ENCODE measurements at regions not wholly inside any gene's neighbourhood (a gene's known extent, or its start where the extent isn't known, plus 50 kb on each side); places are given as distances from the start of the nearest gene placed in this dataset.
"Not testable (repeated sequence)": the region's sequence is repeated elsewhere in the genome, so short reads cannot be mapped to it uniquely, and the experiment has no call there.

DNA sequence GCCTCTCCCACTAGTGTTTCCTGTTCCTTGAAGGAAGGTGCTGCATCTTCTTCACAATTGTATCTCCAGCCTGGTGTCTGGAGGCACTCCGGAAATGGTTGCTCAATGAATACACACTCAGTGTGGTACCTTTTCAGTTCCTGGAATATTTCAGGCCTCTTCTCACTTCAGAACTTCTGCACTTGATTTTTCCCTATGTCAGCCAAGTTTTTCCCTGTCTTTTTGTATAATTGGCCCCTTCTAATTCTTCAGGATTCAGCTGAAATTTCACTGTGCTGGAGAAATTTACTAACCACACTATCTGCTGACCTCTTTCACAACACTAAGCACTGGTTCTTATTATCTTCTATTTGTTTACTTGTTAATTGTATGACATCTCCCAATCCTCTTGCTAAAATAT, 61.2 kb upstream of the MAP10 start:
- H3K9ac ChIP-seq (ENCODE audit: low read depth in 2 of 2, low read length in 2 of 2) = no peak overlapping the region
- no peak for TF ChIP-seq CTCF (IDR thresholded peaks at IDR 0.05)
- intact Hi-C loops (cut with DNase I) = no loop called here
- H3K4me1 ChIP-seq = no peaks in the 10 kb centered on the region
- no peak for DNase-seq
- no peak overlapping the region for H3K27ac ChIP-seq
- H3K36me3 ChIP-seq = no peaks in the 10 kb centered on the region
- H3K27me3 ChIP-seq = no peaks in the 10 kb centered on the region
- H3K9me3 ChIP-seq = no peaks in the 10 kb centered on the region
- H3K4me3 ChIP-seq = no peak overlapping the region

- H3K9ac ChIP-seq (ENCODE audit: low read depth in 2 of 2, low read length in 2 of 2) = no peak overlapping the region
- intact Hi-C loops (cut with DNase I) = no loop called here
- no peak for TF ChIP-seq CTCF (IDR thresholded peaks at IDR 0.05)
- H3K4me1 ChIP-seq = no peaks in the 10 kb centered on the region
- H3K27ac ChIP-seq = no peak overlapping the region
- H3K9me3 ChIP-seq = no peaks in the 10 kb centered on the region
- H3K36me3 ChIP-seq = no peaks in the 10 kb centered on the region
- no peak for DNase-seq
- no peak overlapping the region for H3K4me3 ChIP-seq
- no peaks in the 10 kb centered on the region for H3K27me3 ChIP-seq
Observed at GRCh38 chr1:232744847-232745246, 60.4 kb upstream of the MAP10 start.

DNA sequence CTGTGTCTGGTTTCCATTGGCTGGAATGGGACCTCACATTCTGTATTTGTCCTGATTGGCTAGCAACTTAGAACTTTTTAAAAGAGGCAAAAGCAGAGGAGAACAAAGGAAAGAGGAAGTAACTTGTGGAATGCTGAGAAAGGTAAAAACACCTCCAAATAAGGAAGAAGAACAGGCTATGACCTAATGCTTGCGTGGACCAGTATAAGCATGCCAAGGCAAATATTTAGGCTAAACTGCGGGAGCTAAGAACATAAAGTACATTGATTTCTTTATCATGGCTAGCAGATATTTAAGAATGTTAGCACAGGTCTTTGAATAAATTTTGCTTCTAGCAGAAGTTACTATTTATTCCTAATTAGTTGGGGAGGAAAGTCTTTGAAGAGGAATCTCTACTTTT, 59.5 kb upstream of the MAP10 start:
- intact Hi-C loops (cut with DNase I); H3K27me3 ChIP-seq: not testable (repeated sequence)

GRCh38 chr1:232748910-232749368, 56.3 kb upstream of the MAP10 start:
- Histone ChIP-seq H3K27ac (no peak overlapping the region), H3K27me3 (no peaks in the 10 kb centered on the region), H3K4me1 (no peaks in the 10 kb centered on the region), H3K36me3 (no peaks in the 10 kb centered on the region), H3K9ac (ENCODE audit: low read depth in 2 of 2, low read length in 2 of 2) (no peak overlapping the region), H3K4me3 (no peak overlapping the region), H3K9me3 (no peaks in the 10 kb centered on the region)
- no peak for TF ChIP-seq CTCF (IDR thresholded peaks at IDR 0.05)
- intact Hi-C loops (cut with DNase I) = no loop called here
- DNase-seq = no peak

More for the DNA sequence above, 59.5 kb upstream of the MAP10 start:
- not testable (repeated sequence) for H3K9me3 ChIP-seq; DNase-seq; H3K36me3 ChIP-seq; H3K9ac ChIP-seq (ENCODE audit: low read depth in 2 of 2, low read length in 2 of 2); H3K4me3 ChIP-seq; H3K27ac ChIP-seq; H3K4me1 ChIP-seq

- H3K27me3 ChIP-seq = no peaks in the 10 kb centered on the region
- H3K36me3 ChIP-seq = no peaks in the 10 kb centered on the region
- intact Hi-C loops (cut with DNase I) = loop anchor here (10.0 kb wide), 1 partner anchor 203 kb away; the partner anchor contains the start of gene NTPCR
- no peak overlapping the region for H3K9ac ChIP-seq (ENCODE audit: low read depth in 2 of 2, low read length in 2 of 2)
- no peak for DNase-seq
- H3K4me1 ChIP-seq = no peaks in the 10 kb centered on the region
- no peaks in the 10 kb centered on the region for H3K9me3 ChIP-seq
- no peak overlapping the region for H3K27ac ChIP-seq
- H3K4me3 ChIP-seq = no peak overlapping the region
- TF ChIP-seq CTCF (IDR thresholded peaks at IDR 0.05) = no peak
Observed at GRCh38 chr1:232751393-232752140, 53.6 kb upstream of the MAP10 start.

DNA sequence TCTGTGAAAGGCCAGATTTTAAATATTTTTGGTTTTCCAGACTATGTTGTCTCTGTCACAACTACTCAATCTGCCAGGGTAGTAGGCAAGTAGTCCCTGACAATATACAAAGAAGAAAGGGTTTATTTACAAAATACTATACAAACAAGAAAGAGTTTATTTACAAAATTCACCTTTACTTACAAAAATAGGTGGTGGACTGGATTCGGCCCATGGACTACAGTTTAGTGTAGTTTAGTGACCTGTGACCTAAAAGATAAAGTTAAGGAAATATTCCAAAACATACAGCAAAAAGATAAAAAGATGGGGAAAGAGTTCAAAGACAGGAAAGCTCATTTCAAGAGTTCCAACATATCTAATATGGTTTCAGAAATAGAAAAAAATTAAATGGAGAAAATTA, 52.9 kb upstream of the MAP10 start:
- DNase-seq = no peak
- intact Hi-C loops (cut with DNase I) = loop anchor here (10.0 kb wide), 1 partner anchor 202 kb away; the partner anchor contains the start of gene NTPCR
- no peak overlapping the region for H3K9ac ChIP-seq (ENCODE audit: low read depth in 2 of 2, low read length in 2 of 2)
- H3K27ac ChIP-seq = no peak overlapping the region
- no peak for TF ChIP-seq CTCF (IDR thresholded peaks at IDR 0.05)
- no peaks in the 10 kb centered on the region for H3K9me3 ChIP-seq
- H3K36me3 ChIP-seq = no peaks in the 10 kb centered on the region
- no peaks in the 10 kb centered on the region for H3K4me1 ChIP-seq
- no peaks in the 10 kb centered on the region for H3K27me3 ChIP-seq
- H3K4me3 ChIP-seq = no peak overlapping the region
